Pons (tissue), 1 donor: ENCODE measurements at regions not wholly inside any gene's neighbourhood (a gene's known extent, or its start where the extent isn't known, plus 50 kb on each side); places are given as distances from the start of the nearest gene placed in this dataset.
A peak's percentile ranks its signal among the peaks of the same experiment; 100 is the strongest.

Experiments
- DNase-seq: peaks from one replicate; pipeline ENCODE4 v3.0.0-alpha.2; 2016; ENCODE audit warnings: low spot score

DNA sequence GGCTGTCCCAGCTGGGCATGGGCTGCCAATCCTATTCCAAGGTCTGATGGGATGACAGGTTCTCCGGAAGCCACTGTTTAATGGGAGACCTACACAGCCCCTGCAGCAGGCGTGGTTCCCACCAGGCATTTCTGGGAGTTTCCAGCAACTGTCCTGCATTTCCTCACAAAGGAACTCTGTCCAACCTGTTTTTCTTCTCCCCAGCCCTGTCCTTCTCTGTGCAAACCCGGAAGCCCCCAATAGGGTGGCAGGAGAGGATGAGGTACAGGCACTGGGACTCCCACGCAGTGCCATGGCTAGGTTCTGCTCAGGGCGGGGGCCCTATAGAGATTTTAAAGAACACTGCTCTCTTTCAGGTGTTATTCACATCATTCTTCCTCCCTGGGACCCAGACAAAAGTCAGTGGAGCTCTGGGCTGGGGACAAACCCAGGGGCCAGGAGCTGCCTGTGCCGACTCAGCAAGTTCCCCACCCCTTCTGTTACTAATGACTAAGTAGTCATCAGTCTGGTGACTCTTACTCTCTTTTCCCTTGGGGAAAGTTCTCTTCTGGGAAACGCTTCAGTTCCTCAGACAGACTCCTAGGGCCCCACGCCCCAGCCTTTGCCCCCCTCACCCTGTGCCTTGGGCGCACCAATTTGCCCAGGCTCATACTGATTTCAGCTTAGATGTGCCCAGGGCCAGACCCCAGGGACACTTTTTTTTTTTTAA is 97.7 kb downstream of the CD47 start:
- no peak for DNase-seq

GRCh38 chr3:107990926-107991325 is 99.9 kb downstream of the CD47 start:
- no peak for DNase-seq

GRCh38 chr3:107990433-107990832 is 100.4 kb downstream of the CD47 start:
- no peak for DNase-seq

- DNase-seq = no peak
These were observed 101.2 kb downstream of the CD47 start for GRCh38 chr3:107989661-107990060.

DNA sequence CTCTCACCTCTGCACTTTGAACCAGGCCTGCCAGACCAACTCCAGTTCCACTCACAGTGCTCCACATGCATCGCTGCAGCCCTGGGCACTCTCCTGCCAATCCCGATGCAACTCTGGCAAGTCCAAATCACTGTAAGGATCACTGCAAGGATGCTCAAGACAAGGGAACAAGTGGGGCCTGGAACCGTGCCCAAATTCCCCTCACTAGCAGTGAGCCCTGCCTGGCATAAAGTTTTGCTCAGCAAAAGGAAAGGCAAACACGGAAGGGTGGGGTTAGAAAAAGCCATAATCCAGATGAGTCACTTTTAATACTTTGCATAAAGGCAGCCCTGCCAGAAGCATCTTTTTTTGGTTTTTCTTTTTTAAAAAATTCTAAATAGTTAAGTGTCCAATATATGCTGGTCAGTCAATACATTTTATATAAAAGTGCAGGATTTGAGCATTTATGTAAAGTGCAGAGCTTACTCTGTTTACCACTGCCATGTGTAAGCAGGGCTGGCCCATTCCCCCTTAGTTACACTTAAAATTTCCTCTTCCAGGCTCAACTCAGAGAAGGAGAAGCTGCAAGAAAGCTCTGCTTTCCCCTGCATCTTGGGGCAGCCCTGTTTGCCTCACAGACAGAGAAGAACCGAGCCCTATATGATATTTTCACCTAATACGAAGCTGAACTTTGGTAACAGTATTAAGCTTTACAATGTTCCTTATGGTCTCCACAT is 102.2 kb downstream of the CD47 start:
- DNase-seq = no peak

- DNase-seq = peak; percentile 59
These were observed 103.5 kb downstream of the CD47 start for GRCh38 chr3:107987036-107987939.

GRCh38 chr3:107986505-107986904 is 104.3 kb downstream of the CD47 start:
- DNase-seq = no peak

- DNase-seq = no peak
These were observed 105.3 kb downstream of the CD47 start for GRCh38 chr3:107985496-107985895.

DNA sequence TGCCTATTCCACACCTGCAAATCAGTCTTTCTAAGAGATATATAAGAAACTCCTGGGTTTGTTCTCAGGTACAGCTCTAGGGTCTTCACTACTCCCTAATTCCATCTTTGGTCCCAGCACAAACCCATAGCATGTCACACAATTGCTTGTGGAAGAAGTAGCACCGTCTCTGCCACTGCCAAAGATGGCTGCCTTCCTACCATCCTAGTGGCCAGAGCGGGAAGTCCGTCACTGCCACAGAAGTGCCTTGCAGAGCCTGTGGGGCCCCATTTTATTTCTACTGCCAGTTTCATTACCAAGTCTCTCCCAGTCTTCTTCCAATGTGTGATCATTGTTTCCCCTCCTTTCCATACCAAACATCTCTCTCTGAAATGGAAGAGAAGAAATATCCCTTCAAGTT is 107.6 kb downstream of the CD47 start:
- DNase-seq = no peak

DNA sequence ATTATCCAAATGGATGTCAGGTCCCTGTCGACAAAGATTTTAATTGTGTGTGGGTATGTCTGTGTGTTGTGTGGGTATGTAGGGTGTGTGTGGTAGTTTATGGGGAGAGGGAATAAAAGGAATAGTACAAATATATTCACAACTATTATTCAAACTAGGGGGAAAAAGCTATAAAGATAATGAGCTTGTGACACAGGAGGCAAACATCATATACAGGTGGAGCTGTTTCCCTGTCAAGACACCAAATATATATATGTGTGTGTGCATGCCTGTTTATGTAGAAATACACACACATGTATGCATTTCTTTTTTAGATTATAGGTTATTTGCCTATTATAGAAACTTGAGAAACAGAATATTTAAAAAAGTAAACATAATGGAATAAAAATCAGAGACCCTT is 108.7 kb downstream of the CD47 start:
- DNase-seq = no peak

GRCh38 chr3:107981471-107982111 is 109.2 kb downstream of the CD47 start:
- DNase-seq = peak; percentile 51

DNA sequence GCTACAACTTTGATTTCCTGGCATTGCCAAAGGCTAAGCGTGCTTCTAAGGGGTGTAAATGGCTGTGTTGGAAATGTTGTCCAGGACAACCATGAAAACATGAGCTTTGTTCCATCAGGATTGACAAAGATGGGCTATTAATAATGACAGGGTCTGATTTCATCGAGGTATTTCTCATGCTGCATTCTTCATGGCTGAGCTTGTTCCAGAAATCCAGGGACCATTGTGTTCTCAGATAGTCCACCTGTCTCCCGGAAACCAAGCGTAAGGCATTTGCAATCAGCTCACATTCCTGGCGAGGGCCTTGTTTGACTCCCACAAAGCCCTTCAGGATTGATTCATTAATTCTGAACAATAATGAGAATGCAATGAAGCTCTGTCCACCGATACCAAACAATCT is 111.3 kb downstream of the CD47 start:
- DNase-seq = no peak

- no peak for DNase-seq
These were observed 112.4 kb downstream of the CD47 start for GRCh38 chr3:107978131-107979055.

DNA sequence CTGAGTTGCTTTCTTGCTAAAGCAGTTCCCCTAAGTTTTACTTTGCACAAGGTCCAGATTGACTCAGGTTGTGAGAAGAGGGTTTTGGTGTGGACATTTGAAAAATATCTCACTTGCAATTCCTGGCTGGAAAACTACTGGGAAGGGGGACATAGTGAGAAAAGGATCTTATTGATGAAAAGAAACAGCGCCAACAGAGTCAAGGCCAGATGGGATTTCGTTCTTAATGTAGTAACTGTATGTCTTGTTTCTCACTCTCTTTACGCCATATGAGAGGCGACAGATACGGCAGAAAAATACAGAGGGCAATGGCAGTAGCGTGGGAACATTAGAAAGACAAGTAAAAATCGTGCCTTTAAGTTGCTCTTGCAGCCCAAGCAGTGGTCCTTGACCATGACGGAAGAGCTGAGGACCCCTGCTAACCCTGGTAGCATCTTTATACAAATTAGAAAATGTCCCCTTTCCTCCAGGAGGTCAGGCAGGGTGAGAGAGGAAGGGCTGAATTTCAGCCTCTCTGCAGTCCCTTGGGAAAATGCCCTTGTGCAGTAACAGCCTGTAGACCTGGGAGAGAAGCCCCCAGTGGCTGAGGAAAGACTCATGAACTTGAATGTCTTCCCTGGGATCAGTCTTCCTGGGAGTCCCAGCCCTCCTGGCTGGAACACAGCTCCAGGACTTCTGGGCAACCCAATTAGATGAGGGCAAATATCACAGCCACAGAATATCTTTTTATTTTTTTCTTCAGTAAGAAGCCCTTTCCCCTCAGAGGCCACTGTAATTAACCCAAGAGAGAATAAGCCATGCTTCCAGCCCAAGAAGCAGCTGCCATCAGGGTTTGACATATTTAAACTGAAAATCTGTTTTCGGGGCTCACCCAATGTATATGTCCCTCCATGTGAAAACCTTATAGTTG is 113.4 kb downstream of the CD47 start:
- no peak for DNase-seq

GRCh38 chr3:107976202-107976800 is 114.5 kb downstream of the CD47 start:
- DNase-seq = no peak

DNA sequence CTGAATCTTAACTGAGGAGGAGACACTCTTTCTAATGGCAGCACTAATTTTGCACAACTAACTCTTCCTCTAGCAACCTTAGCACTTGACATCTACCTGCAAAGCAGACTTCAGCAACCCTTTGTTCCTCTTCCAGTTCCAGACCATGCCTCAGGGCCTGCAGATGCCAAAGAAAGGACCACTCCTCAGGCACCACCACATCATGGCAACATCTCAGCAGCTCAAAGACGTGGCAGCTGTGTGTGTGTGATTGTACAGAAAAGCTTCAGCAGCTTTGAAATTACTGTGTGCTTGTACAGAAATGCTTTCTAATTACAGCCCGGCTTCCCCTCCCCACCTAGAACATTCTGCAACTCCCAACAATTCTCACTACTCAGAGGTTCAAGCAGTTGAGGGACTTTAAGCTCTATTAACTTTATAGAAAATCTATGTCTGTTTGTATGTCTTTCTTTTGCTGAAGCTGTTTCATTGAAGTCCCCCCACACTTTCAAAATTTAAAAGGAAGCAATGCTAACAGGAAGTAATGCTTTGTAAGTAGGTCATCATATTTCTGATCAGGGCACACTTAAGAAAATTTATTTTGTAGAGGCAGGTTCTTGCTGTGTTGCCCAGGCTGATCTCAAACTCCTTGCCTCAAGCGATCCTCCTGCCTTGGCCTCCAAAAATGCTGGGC is 115.2 kb downstream of the CD47 start:
- no peak for DNase-seq

DNA sequence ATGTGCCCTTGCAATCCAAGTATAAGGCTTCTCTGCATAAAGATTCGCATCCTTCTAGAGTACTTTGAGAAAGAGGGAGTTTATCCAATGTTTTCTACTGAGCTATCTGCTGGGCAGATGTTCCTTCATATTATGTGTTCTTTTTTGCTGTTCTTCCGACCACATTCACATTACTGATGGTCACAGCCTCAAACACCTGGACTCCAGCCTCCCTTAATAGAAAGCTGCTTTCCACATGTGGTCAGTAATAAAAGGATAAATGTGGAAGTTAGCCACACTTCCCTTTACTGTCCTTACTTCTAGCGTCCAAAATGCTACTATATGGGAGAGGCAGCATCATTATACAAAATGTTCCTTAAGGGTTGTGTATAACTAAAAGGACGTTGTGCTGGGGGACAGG is 116.9 kb downstream of the CD47 start:
- no peak for DNase-seq

GRCh38 chr3:107973152-107973551 is 117.7 kb downstream of the CD47 start:
- no peak for DNase-seq

- no peak for DNase-seq
These were observed 119.7 kb downstream of the CD47 start for GRCh38 chr3:107970993-107971580.
